ENCODE measurements at regions not wholly inside any gene's neighbourhood (a gene's known extent, or its start where the extent isn't known, plus 50 kb on each side); places are given as distances from the start of the nearest gene placed in this dataset.

DNA sequence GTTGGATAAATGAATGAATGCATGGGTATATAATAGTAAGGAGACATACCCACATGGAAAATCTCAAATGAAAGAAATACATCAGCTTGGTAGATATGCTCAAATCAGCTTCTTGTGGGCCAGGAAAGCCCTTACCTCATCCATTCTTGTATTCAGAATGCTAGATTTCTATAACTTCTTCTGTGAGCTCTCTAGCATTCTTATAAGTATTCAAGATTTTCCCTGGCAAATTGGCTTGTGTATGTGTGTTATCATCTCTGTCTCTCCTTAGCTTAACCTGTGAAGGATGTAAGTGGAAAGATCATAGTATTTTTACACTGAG, 100.8 kb downstream of the OR2B2 start:
- no peaks in the 10 kb centered on the region for H3K36me3 ChIP-seq
- intact Hi-C loops (cut with DNase I; ENCODE audit: low total_unique reads), result loop anchor here (5.0 kb wide), 1 partner anchor 81 kb away; a partner anchor contains a TSS
- no peak for DNase-seq
- peak overlapping the region; percentile 87 to 99 (median 98) for H3K27ac ChIP-seq
- TF ChIP-seq POLR2A (IDR thresholded peaks at IDR 0.05) (no peak), POLR2AphosphoS5 (IDR thresholded peaks at IDR 0.05) (no peak)
- TF ChIP-seq, protein P1, sequence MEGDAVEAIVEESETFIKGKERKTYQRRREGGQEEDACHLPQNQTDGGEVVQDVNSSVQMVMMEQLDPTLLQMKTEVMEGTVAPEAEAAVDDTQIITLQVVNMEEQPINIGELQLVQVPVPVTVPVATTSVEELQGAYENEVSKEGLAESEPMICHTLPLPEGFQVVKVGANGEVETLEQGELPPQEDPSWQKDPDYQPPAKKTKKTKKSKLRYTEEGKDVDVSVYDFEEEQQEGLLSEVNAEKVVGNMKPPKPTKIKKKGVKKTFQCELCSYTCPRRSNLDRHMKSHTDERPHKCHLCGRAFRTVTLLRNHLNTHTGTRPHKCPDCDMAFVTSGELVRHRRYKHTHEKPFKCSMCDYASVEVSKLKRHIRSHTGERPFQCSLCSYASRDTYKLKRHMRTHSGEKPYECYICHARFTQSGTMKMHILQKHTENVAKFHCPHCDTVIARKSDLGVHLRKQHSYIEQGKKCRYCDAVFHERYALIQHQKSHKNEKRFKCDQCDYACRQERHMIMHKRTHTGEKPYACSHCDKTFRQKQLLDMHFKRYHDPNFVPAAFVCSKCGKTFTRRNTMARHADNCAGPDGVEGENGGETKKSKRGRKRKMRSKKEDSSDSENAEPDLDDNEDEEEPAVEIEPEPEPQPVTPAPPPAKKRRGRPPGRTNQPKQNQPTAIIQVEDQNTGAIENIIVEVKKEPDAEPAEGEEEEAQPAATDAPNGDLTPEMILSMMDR (IDR thresholded peaks at IDR 0.05 in 8 of 11, conservative IDR thresholded peaks at IDR 0.05 in 3 of 11), result no peak
- peaks cover 0 to 17% (median 0%) of the 10 kb centered on the region in 8 donors for H3K9me3 ChIP-seq
- H3K4me3 ChIP-seq, result peak overlapping the region in 1 of 8 donors; percentile 82
- peaks cover 0 to 8% (median 0%) of the 10 kb centered on the region in 7 donors for H3K27me3 ChIP-seq (replicated peaks in 1 of 7)
- H3K4me1 ChIP-seq, result peaks cover 3 to 66% (median 49%) of the 10 kb centered on the region in 6 donors

DNA sequence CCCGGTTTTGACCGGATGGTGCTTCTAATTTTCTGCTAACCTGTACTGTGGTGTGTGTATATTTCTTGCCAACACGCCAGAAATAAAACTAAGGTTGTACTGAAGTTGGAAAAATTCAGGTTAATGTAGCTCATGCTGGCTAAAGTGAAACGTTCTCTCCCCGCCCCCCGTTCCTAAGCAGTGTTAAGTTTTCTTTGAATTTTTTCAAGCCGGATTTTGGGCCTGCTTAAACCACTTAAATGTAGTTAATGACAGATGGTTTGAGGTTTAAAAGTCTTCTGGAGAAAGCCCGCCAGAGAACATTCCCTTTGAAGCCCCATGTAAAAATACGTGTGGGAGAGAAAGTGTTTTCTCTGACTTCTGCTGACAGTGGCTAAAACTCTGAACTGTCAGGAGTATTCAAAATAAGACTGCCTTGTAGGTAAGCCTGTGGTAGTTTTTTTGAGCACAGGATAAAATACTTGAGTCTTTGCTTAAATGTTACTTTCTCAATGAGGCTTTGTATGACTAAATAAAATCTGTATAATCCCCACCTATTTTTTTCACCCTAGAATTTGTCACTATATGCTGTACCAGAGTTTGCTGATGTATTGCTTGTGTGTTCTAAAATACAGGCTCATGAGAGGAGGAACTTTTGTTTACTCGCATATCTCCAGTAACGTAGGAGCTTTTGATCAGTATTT, 101.3 kb downstream of the OR2B2 start:
- H3K9me3 ChIP-seq, result peaks cover 0 to 14% (median 0%) of the 10 kb centered on the region in 8 donors
- TF ChIP-seq, protein P1 (IDR thresholded peaks at IDR 0.05 in 8 of 11, conservative IDR thresholded peaks at IDR 0.05 in 3 of 11), result no peak
- no peak for TF ChIP-seq POLR2AphosphoS5 (IDR thresholded peaks at IDR 0.05)
- TF ChIP-seq POLR2A (IDR thresholded peaks at IDR 0.05), result no peak
- peak overlapping the region; percentile 87 to 99 (median 98) for H3K27ac ChIP-seq
- DNase-seq, result no peak
- peak overlapping the region in 7 of 8 donors; percentile 43 to 82 (median 51) for H3K4me3 ChIP-seq
- peaks cover 3 to 66% (median 49%) of the 10 kb centered on the region in 6 donors for H3K4me1 ChIP-seq
- intact Hi-C loops (cut with DNase I; ENCODE audit: low total_unique reads), result loop anchor here (5.0 kb wide), 1 partner anchor 81 kb away; a partner anchor contains a TSS
- H3K27me3 ChIP-seq (replicated peaks in 1 of 7), result peaks cover 0 to 9% (median 0%) of the 10 kb centered on the region in 7 donors
- no peaks in the 10 kb centered on the region for H3K36me3 ChIP-seq
- WGBS, 5 donors, result 12 to 14% (median 13%) methylated on average over 11 of the region's 11 CpGs

GRCh38 chr6:27809939-27810767, 102.0 kb downstream of the OR2B2 start:
- H3K9me3 ChIP-seq, result peaks cover 0 to 9% (median 0%) of the 10 kb centered on the region in 8 donors
- intact Hi-C loops (cut with DNase I; ENCODE audit: low total_unique reads), result loop anchor here (5.0 kb wide), 1 partner anchor 82 kb away; a partner anchor contains a TSS
- peak overlapping the region; percentile 24 to 82 (median 51) for H3K4me3 ChIP-seq
- H3K4me1 ChIP-seq, result peaks cover 3 to 58% (median 46%) of the 10 kb centered on the region in 6 donors
- peak; percentile 93 for DNase-seq
- TF ChIP-seq POLR2A (IDR thresholded peaks at IDR 0.05) (peak; percentile 98 to 100 (median 99)), POLR2AphosphoS5 (IDR thresholded peaks at IDR 0.05) (peak; percentile 100)
- TF ChIP-seq, protein P1 (IDR thresholded peaks at IDR 0.05 in 8 of 11, conservative IDR thresholded peaks at IDR 0.05 in 3 of 11), result no peak
- WGBS, 5 donors, result 0 to 1% (median 1%) methylated on average over 26 to 51 of the region's 51 CpGs
- peaks cover 0 to 9% (median 0%) of the 10 kb centered on the region in 7 donors for H3K27me3 ChIP-seq (replicated peaks in 1 of 7)
- peak overlapping the region; percentile 87 to 99 (median 98) for H3K27ac ChIP-seq
- no peaks in the 10 kb centered on the region for H3K36me3 ChIP-seq
